SU-DHL-6 (cell line): ENCODE measurements at regions not wholly inside any gene's neighbourhood (a gene's known extent, or its start where the extent isn't known, plus 50 kb on each side); places are given as distances from the start of the nearest gene placed in this dataset.

ENCODE experiments used
- H2AFZ ChIP-seq: fragments of 200-600 bp; sonication (generic); 2 replicates; pipeline ENCODE4 v1.6.1; 2014; ENCODE audit warnings: low read depth, mild to moderate bottlenecking, moderate library complexity, mixed read lengths, antibody characterized with exemption, low read length; ENCODE audit not compliant: severe bottlenecking
- H3F3A ChIP-seq: fragments of 200-600 bp; shearing (Covaris generic); 2 replicates; pipeline ENCODE4 v1.6.0; 2016; ENCODE audit warnings: antibody characterized with exemption, mild to moderate bottlenecking; ENCODE audit not compliant: insufficient read depth
- H3K27ac ChIP-seq: fragments of 200-600 bp; sonication (generic); 2 replicates; pipeline ENCODE4 v1.5.1; 2016; ENCODE audit warnings: low read depth, mild to moderate bottlenecking, low read length, moderate library complexity, mixed read lengths
- H3K27me3 ChIP-seq: fragments of 200-600 bp; sonication (generic), shearing (Covaris generic); 2 replicates; pipeline ENCODE4 v1.6.0; 2014; ENCODE audit warnings: mild to moderate bottlenecking, low read length
- H3K36me3 ChIP-seq: fragments of 200-600 bp; sonication (generic); 2 replicates; pipeline ENCODE4 v1.6.1; 2014; ENCODE audit warnings: mild to moderate bottlenecking, low read length, mixed read lengths
- H3K4me2 ChIP-seq: fragments of 300-600, 200-600 bp; shearing (Covaris generic), sonication (generic); 2 replicates; pipeline ENCODE4 v1.6.0; 2014; ENCODE audit warnings: low read length, low read depth, mild to moderate bottlenecking; ENCODE audit not compliant: poor library complexity, severe bottlenecking
- H3K4me3 ChIP-seq: fragments of 200-600 bp; sonication (generic); 2 replicates; pipeline ENCODE4 v1.5.1; 2014; ENCODE audit warnings: antibody characterized with exemption, low read length, mild to moderate bottlenecking, mixed read lengths; ENCODE audit not compliant: insufficient read depth, poor library complexity, severe bottlenecking
- H3K79me2 ChIP-seq: fragments of 200-600 bp; sonication (generic); 2 replicates; pipeline ENCODE4 v1.6.1; 2014; ENCODE audit warnings: mild to moderate bottlenecking, low read length, moderate library complexity; ENCODE audit not compliant: insufficient read depth
- H3K9ac ChIP-seq: fragments of 200-600 bp; sonication (generic); 2 replicates; pipeline ENCODE4 v1.7.0; 2014; ENCODE audit warnings: mild to moderate bottlenecking, low read length
- H3K9me2 ChIP-seq: fragments of 200-600 bp; sonication (generic); replicated peaks from 2 replicates; pipeline ENCODE4 v1.6.1; 2014; ENCODE audit warnings: low read length; ENCODE audit not compliant: insufficient read depth
- H3K9me3 ChIP-seq: fragments of 200-600 bp; sonication (generic); 2 replicates; pipeline ENCODE4 v1.6.1; 2014; ENCODE audit warnings: low read length, mixed read lengths; ENCODE audit not compliant: insufficient read depth
- H4K20me1 ChIP-seq: fragments of 200-600 bp; sonication (generic); 2 replicates; pipeline ENCODE4 v1.6.1; 2014; ENCODE audit warnings: low read depth, mild to moderate bottlenecking, antibody characterized with exemption, low read length, moderate library complexity, mixed read lengths
- EZH2phosphoT487 ChIP-seq: fragments of 200-600 bp; sonication (generic), shearing (Covaris generic); conservative IDR thresholded peaks from 2 replicates; pipeline ENCODE4 v1.6.1; 2018; ENCODE audit warnings: mild to moderate bottlenecking, antibody characterized with exemption, low read length, moderate library complexity, mixed read lengths
- TF ChIP-seq, protein P1 (sequence below): fragments of 200-600 bp; sonication (generic); IDR thresholded peaks from one replicate; pipeline ENCODE4 v1.5.1; 2017; ENCODE audit warnings: antibody characterized with exemption, mild to moderate bottlenecking, low read length, moderate library complexity; ENCODE audit not compliant: insufficient read depth, poor library complexity, severe bottlenecking

DNA sequence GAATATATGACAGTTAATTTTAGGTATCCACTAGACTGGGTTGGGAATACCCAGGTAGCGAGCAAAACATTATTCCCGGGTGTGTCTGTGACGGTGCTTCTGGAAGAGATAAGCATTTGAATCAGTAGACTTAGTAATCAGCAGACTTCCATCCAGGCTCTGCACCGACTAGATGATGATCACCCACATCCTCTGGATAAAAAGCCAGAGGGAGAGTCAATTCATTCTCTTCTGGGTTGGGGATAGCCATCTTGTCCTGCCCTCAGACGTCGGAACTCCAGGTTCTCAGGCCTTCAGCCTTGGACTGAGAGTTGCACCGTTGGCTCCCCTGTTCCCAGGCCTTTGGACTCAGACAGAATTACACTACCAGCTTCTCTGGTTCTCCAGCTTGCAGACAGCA is 168.0 kb downstream of the PHLDA1 start:
- Histone ChIP-seq H3K27ac (no peak overlapping the region), H3K9me3 (no peaks in the 10 kb centered on the region), H3K27me3 (no peaks in the 10 kb centered on the region), H3K9me2 (no peaks in the 10 kb centered on the region), H3K9ac (no peak overlapping the region), H2AFZ (no peak overlapping the region), H3K79me2 (no peaks in the 10 kb centered on the region), H4K20me1 (no peaks in the 10 kb centered on the region), H3K36me3 (no peaks in the 10 kb centered on the region), H3K4me3 (no peak overlapping the region), H3F3A (no peaks in the 10 kb centered on the region), H3K4me2 (no peak overlapping the region)
- no peak for TF ChIP-seq EZH2phosphoT487
- TF ChIP-seq, protein P1, sequence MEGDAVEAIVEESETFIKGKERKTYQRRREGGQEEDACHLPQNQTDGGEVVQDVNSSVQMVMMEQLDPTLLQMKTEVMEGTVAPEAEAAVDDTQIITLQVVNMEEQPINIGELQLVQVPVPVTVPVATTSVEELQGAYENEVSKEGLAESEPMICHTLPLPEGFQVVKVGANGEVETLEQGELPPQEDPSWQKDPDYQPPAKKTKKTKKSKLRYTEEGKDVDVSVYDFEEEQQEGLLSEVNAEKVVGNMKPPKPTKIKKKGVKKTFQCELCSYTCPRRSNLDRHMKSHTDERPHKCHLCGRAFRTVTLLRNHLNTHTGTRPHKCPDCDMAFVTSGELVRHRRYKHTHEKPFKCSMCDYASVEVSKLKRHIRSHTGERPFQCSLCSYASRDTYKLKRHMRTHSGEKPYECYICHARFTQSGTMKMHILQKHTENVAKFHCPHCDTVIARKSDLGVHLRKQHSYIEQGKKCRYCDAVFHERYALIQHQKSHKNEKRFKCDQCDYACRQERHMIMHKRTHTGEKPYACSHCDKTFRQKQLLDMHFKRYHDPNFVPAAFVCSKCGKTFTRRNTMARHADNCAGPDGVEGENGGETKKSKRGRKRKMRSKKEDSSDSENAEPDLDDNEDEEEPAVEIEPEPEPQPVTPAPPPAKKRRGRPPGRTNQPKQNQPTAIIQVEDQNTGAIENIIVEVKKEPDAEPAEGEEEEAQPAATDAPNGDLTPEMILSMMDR, result no peak

DNA sequence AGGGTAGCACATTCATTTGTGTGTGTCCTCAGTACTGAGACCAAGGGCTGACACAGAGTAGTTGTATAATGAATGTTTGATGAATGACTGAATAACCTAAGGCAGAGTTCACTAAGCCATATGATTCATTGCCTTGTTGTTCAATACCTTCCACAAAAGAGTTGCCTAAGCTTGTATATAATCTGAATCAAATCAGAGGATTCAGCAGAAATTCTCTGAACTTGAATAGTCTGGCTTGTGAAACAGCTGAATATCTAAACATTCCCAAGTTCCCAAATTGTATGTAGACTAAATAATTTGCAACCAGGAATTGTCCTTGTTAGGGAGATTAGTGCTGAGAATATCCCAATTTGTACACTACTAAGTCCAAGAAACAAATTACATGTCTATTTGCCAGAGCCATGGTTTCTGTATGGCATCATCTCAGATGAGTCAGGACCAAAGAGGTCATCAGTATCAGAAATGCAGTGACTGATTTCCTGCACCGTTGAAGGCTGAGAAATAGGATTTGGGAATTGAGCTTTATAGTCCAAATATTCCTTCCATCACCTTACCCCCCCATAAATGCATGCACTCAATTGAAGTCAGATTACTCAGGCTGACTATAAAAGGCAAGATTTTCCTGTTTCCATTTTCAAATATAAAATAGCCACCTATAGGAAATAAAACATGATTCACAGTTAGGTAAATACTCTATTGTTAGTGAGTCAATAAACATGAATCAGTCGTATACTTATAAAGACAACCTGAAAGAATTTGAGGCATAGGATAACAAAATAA is 168.7 kb downstream of the PHLDA1 start:
- Histone ChIP-seq H3K9me3 (no peaks in the 10 kb centered on the region), H3K27ac (no peak overlapping the region), H3K79me2 (no peaks in the 10 kb centered on the region), H4K20me1 (no peaks in the 10 kb centered on the region), H3K9me2 (no peaks in the 10 kb centered on the region), H3K4me2 (no peak overlapping the region), H3K36me3 (no peaks in the 10 kb centered on the region), H3K27me3 (no peaks in the 10 kb centered on the region), H3F3A (no peaks in the 10 kb centered on the region), H3K4me3 (no peak overlapping the region), H3K9ac (no peak overlapping the region), H2AFZ (no peak overlapping the region)
- TF ChIP-seq, protein P1, result no peak
- no peak for TF ChIP-seq EZH2phosphoT487

DNA sequence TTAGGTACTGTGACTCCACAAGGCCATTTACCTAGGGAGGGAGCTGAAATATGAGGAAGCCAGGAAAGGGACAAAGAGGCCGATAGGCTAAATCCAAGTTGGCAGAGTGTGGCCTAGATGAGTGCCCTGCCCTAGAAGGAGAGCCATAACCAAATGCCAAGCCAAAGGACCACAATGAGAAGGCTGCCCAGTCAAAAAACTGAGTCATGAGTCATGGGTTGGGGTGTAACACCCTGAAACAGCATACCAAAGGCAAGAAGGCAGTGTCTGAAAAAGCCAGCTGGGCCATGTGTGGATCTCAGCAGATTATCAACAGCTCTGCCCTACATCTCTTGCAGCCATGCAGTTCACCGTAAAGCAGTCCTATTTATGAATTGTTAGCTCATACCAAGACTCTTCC is 171.7 kb downstream of the PHLDA1 start:
- Histone ChIP-seq H3K4me3 (no peak overlapping the region), H3K4me2 (no peak overlapping the region), H3K9me3 (no peaks in the 10 kb centered on the region), H2AFZ (no peak overlapping the region), H4K20me1 (no peaks in the 10 kb centered on the region), H3F3A (no peaks in the 10 kb centered on the region), H3K79me2 (no peaks in the 10 kb centered on the region), H3K27me3 (no peaks in the 10 kb centered on the region), H3K9ac (no peak overlapping the region), H3K27ac (no peak overlapping the region), H3K9me2 (no peaks in the 10 kb centered on the region), H3K36me3 (no peaks in the 10 kb centered on the region)
- TF ChIP-seq EZH2phosphoT487, result no peak
- TF ChIP-seq, protein P1, result no peak
